Memory B cell (primary cell): ENCODE measurements at regions not wholly inside any gene's neighbourhood (a gene's known extent, or its start where the extent isn't known, plus 50 kb on each side); places are given as distances from the start of the nearest gene placed in this dataset.
"Not testable (repeated sequence)": the region's sequence is repeated elsewhere in the genome, so short reads cannot be mapped to it uniquely, and the experiment has no call there.

Experiments
- ATAC-seq: fragments of 150-1000 bp; cut with Tn5 transposase; 2 replicates; pipeline ENCODE4 v1.10.0; 2021; ENCODE audit warnings: low read depth, mild to moderate bottlenecking, moderate library complexity
- DNase-seq, 2 donors: peaks; one replicate each; pipeline ENCODE4 v3.0.0; 2022; ENCODE audit warnings: low spot score in 2 of 2
- H3K27ac Mint-ChIP-seq: one replicate; pipeline ENCODE4 v1.8.0; 2022; ENCODE audit warnings: mild to moderate bottlenecking, moderate library complexity, mixed read lengths
- H3K27me3 Mint-ChIP-seq: one replicate; pipeline ENCODE4 v1.8.0; 2022; ENCODE audit warnings: mixed read lengths
- H3K36me3 Mint-ChIP-seq: one replicate; pipeline ENCODE4 v1.8.0; 2022; ENCODE audit warnings: mild to moderate bottlenecking, mixed read lengths
- H3K4me1 Mint-ChIP-seq: one replicate; pipeline ENCODE4 v1.8.0; 2022; ENCODE audit warnings: mixed read lengths
- H3K4me3 Mint-ChIP-seq: one replicate; pipeline ENCODE4 v1.8.0; 2022; ENCODE audit warnings: mild to moderate bottlenecking, moderate library complexity, mixed read lengths
- H3K9me3 Mint-ChIP-seq: one replicate; pipeline ENCODE4 v1.8.0; 2022; ENCODE audit warnings: mixed read lengths

GRCh38 chr6:27558028-27558724 lies 85.3 kb upstream of the ZNF184 start:
- no peak for DNase-seq
- Mint-ChIP-seq H3K36me3 (no peaks in the 10 kb centered on the region), H3K27ac (no peak overlapping the region), H3K4me3 (no peak overlapping the region), H3K4me1 (peaks cover 2% of the 10 kb centered on the region), H3K27me3 (peaks cover 27% of the 10 kb centered on the region), H3K9me3 (peaks cover 2% of the 10 kb centered on the region)
- no peak for ATAC-seq

GRCh38 chr6:27556406-27556805 lies 83.5 kb upstream of the ZNF184 start:
- H3K27ac Mint-ChIP-seq, result no peak overlapping the region
- no peak for ATAC-seq

GRCh38 chr6:27553123-27553904 lies 80.4 kb upstream of the ZNF184 start:
- H3K36me3 Mint-ChIP-seq, result no peaks in the 10 kb centered on the region
- H3K9me3 Mint-ChIP-seq, result peaks cover 5% of the 10 kb centered on the region
- H3K27ac Mint-ChIP-seq, result no peak overlapping the region
- DNase-seq (no peak), ATAC-seq (no peak)
- H3K27me3 Mint-ChIP-seq, result peaks cover 19% of the 10 kb centered on the region
- peaks cover 2% of the 10 kb centered on the region for H3K4me1 Mint-ChIP-seq
- no peak overlapping the region for H3K4me3 Mint-ChIP-seq

More at GRCh38 chr6:27556406-27556805, 83.5 kb upstream of the ZNF184 start:
- Mint-ChIP-seq H3K27me3 (peaks cover 27% of the 10 kb centered on the region), H3K36me3 (no peaks in the 10 kb centered on the region), H3K9me3 (peaks cover 4% of the 10 kb centered on the region), H3K4me3 (no peak overlapping the region), H3K4me1 (peaks cover 2% of the 10 kb centered on the region)
- no peak for DNase-seq

- H3K9me3 Mint-ChIP-seq, result peaks cover 4% of the 10 kb centered on the region
- DNase-seq, result no peak
- peaks cover 22% of the 10 kb centered on the region for H3K27me3 Mint-ChIP-seq
- no peak for ATAC-seq
- H3K4me3 Mint-ChIP-seq, result no peak overlapping the region
- no peak overlapping the region for H3K27ac Mint-ChIP-seq
- H3K36me3 Mint-ChIP-seq, result no peaks in the 10 kb centered on the region
- H3K4me1 Mint-ChIP-seq, result peaks cover 2% of the 10 kb centered on the region
These were observed 78.7 kb upstream of the ZNF184 start for GRCh38 chr6:27551607-27552006.

GRCh38 chr6:27550692-27551091 lies 77.8 kb upstream of the ZNF184 start:
- peaks cover 27% of the 10 kb centered on the region for H3K27me3 Mint-ChIP-seq
- DNase-seq (no peak), ATAC-seq (no peak)
- H3K4me1 Mint-ChIP-seq, result peaks cover 3% of the 10 kb centered on the region
- no peak overlapping the region for H3K27ac Mint-ChIP-seq
- H3K36me3 Mint-ChIP-seq, result no peaks in the 10 kb centered on the region
- H3K9me3 Mint-ChIP-seq, result peaks cover 4% of the 10 kb centered on the region
- no peak overlapping the region for H3K4me3 Mint-ChIP-seq

- not testable (repeated sequence) for H3K4me3 Mint-ChIP-seq, H3K36me3 Mint-ChIP-seq, DNase-seq, ATAC-seq, H3K9me3 Mint-ChIP-seq, H3K4me1 Mint-ChIP-seq, H3K27ac Mint-ChIP-seq
- H3K27me3 Mint-ChIP-seq, result peaks cover 37% of the 10 kb centered on the region
These were observed 76.3 kb upstream of the ZNF184 start for GRCh38 chr6:27549241-27549598.

- Mint-ChIP-seq H3K27ac (no peak overlapping the region), H3K36me3 (no peaks in the 10 kb centered on the region), H3K4me1 (peaks cover 2% of the 10 kb centered on the region), H3K4me3 (no peak overlapping the region), H3K27me3 (peaks cover 34% of the 10 kb centered on the region), H3K9me3 (peaks cover 5% of the 10 kb centered on the region)
- DNase-seq (no peak), ATAC-seq (no peak)
These were observed 74.5 kb upstream of the ZNF184 start for GRCh38 chr6:27547157-27548075.

GRCh38 chr6:27546522-27546921 lies 73.6 kb upstream of the ZNF184 start:
- H3K36me3 Mint-ChIP-seq, result no peaks in the 10 kb centered on the region
- H3K9me3 Mint-ChIP-seq, result peaks cover 4% of the 10 kb centered on the region
- no peak overlapping the region for H3K27ac Mint-ChIP-seq
- H3K4me1 Mint-ChIP-seq, result peaks cover 2% of the 10 kb centered on the region
- H3K4me3 Mint-ChIP-seq, result no peak overlapping the region
- ATAC-seq (no peak), DNase-seq (no peak)
- peaks cover 32% of the 10 kb centered on the region for H3K27me3 Mint-ChIP-seq

- Mint-ChIP-seq H3K27ac (no peak overlapping the region), H3K4me1 (peaks cover 2% of the 10 kb centered on the region), H3K27me3 (peaks cover 35% of the 10 kb centered on the region), H3K4me3 (no peak overlapping the region), H3K36me3 (no peaks in the 10 kb centered on the region), H3K9me3 (peaks cover 2% of the 10 kb centered on the region)
- ATAC-seq, result no peak
- DNase-seq, result no peak
These were observed 72.6 kb upstream of the ZNF184 start for GRCh38 chr6:27545271-27546046.

GRCh38 chr6:27544612-27545260 lies 71.8 kb upstream of the ZNF184 start:
- ATAC-seq (no peak), DNase-seq (no peak)
- Mint-ChIP-seq H3K36me3 (no peaks in the 10 kb centered on the region), H3K27ac (no peak overlapping the region), H3K4me3 (no peak overlapping the region), H3K4me1 (peaks cover 2% of the 10 kb centered on the region), H3K9me3 (peaks cover 3% of the 10 kb centered on the region), H3K27me3 (peaks cover 37% of the 10 kb centered on the region)

GRCh38 chr6:27544135-27544534 lies 71.2 kb upstream of the ZNF184 start:
- not testable (repeated sequence) for ATAC-seq, H3K27ac Mint-ChIP-seq, H3K4me3 Mint-ChIP-seq, H3K4me1 Mint-ChIP-seq, H3K9me3 Mint-ChIP-seq, DNase-seq, H3K36me3 Mint-ChIP-seq
- H3K27me3 Mint-ChIP-seq, result peaks cover 36% of the 10 kb centered on the region

- peaks cover 2% of the 10 kb centered on the region for H3K4me1 Mint-ChIP-seq
- H3K36me3 Mint-ChIP-seq, result no peaks in the 10 kb centered on the region
- peaks cover 3% of the 10 kb centered on the region for H3K9me3 Mint-ChIP-seq
- no peak overlapping the region for H3K27ac Mint-ChIP-seq
- H3K27me3 Mint-ChIP-seq, result peaks cover 35% of the 10 kb centered on the region
- no peak for ATAC-seq
- DNase-seq, result no peak
- H3K4me3 Mint-ChIP-seq, result no peak overlapping the region
These were observed 69.6 kb upstream of the ZNF184 start for GRCh38 chr6:27542485-27542884.

GRCh38 chr6:27541933-27542297 lies 69.0 kb upstream of the ZNF184 start:
- H3K4me3 Mint-ChIP-seq, result no peak overlapping the region
- H3K36me3 Mint-ChIP-seq, result no peaks in the 10 kb centered on the region
- H3K4me1 Mint-ChIP-seq, result peaks cover 2% of the 10 kb centered on the region
- no peak for DNase-seq
- no peak overlapping the region for H3K27ac Mint-ChIP-seq
- peaks cover 30% of the 10 kb centered on the region for H3K27me3 Mint-ChIP-seq
- ATAC-seq, result no peak
- peaks cover 3% of the 10 kb centered on the region for H3K9me3 Mint-ChIP-seq
